H1 (cell line): ENCODE measurements at regions not wholly inside any gene's neighbourhood (a gene's known extent, or its start where the extent isn't known, plus 50 kb on each side); places are given as distances from the start of the nearest gene placed in this dataset.

Experiments used
- CTCF ChIA-PET: fragments of 300-600 bp; sonication (Branson Sonifier 250); formaldehyde crosslinking; loops from one replicate; lab custom pipeline; 2021; ENCODE audit not compliant: partially characterized antibody; lab: Charles Lee
- POLR2A ChIA-PET: fragments of 300-600 bp; sonication (Branson Sonifier 250); formaldehyde crosslinking; loops from one replicate; lab custom pipeline; 2021; ENCODE audit warnings: inconsistent platforms; ENCODE audit not compliant: partially characterized antibody; lab: Charles Lee
- DNase-seq, 2 experiments: peaks; one replicate each; pipeline versions ENCODE4 v3.0.0 to v3.0.0-alpha.2; 2010 to 2022; ENCODE audit warnings: low spot score in 2 of 2, low read depth in 1 of 2, mixed read lengths in 1 of 2
- FAIRE-seq: peaks from 2 replicates; lab custom pipeline; 2011; peaks lifted over from hg19 to GRCh38; lab: Jason Lieb, UNC
- H2AFZ ChIP-seq: 2 replicates; pipeline ENCODE4 v1.8.1; 2012; ENCODE audit warnings: low read length, inconsistent platforms
- H2AK5ac ChIP-seq: 2 replicates; pipeline ENCODE4 v1.6.1; 2013; ENCODE audit warnings: low read depth, low read length
- H2BK120ac ChIP-seq: replicated peaks from 2 replicates; pipeline ENCODE3; 2013; ENCODE audit warnings: low read depth, low read length, inconsistent platforms
- H2BK12ac ChIP-seq: 2 replicates; pipeline ENCODE4 v1.6.1; 2013; ENCODE audit warnings: low read depth, low read length
- H2BK15ac ChIP-seq: 2 replicates; pipeline ENCODE4 v1.6.1; 2013; ENCODE audit warnings: low read length
- H2BK20ac ChIP-seq: 2 replicates; pipeline ENCODE4 v1.6.1; 2013; ENCODE audit warnings: low read length
- H2BK5ac ChIP-seq: 2 replicates; pipeline ENCODE4 v1.6.1; 2013; ENCODE audit warnings: low read depth, low read length
- H3K14ac ChIP-seq: 2 replicates; pipeline ENCODE4 v1.6.1; 2013; ENCODE audit warnings: inconsistent platforms; ENCODE audit not compliant: insufficient read length
- H3K18ac ChIP-seq: 2 replicates; pipeline ENCODE4 v1.6.1; 2013; ENCODE audit warnings: low read length; ENCODE audit errors: extremely low read depth
- H3K23ac ChIP-seq: 2 replicates; pipeline ENCODE4 v1.6.1; 2013; ENCODE audit warnings: inconsistent platforms; ENCODE audit not compliant: insufficient read length
- H3K23me2 ChIP-seq: 2 replicates; pipeline ENCODE4 v1.6.1; 2013; ENCODE audit warnings: low read depth, low read length
- H3K27ac ChIP-seq: 2 replicates; pipeline ENCODE4 v1.6.1; 2011; ENCODE audit warnings: low read depth, low read length, inconsistent platforms
- H3K27me3 ChIP-seq, 4 experiments: replicated peaks in 1 of 4; 1 replicate in 1 of 4; 2 replicates in 3 of 4; pipeline versions ENCODE4 v1.6.1 to v1.8.1; 2011 to 2013; ENCODE audit warnings: low read length in 3 of 4, mild to moderate bottlenecking in 3 of 4, inconsistent platforms in 2 of 4, mixed read lengths in 2 of 4, moderate library complexity in 1 of 4; ENCODE audit not compliant: control insufficient read depth in 3 of 4, insufficient read depth in 3 of 4; ENCODE audit errors: extremely low read depth in 1 of 4
- H3K36me3 ChIP-seq, 4 experiments: 2 replicates each; pipeline versions ENCODE4 v1.6.1 to v1.8.1; 2011 to 2013; ENCODE audit warnings: mild to moderate bottlenecking in 4 of 4, low read length in 3 of 4, moderate library complexity in 2 of 4, control low read depth in 1 of 4, inconsistent platforms in 1 of 4; ENCODE audit not compliant: insufficient read depth in 4 of 4, control insufficient read depth in 2 of 4
- H3K4ac ChIP-seq: replicated peaks from 2 replicates; pipeline ENCODE3; 2013; ENCODE audit warnings: low read length, low read depth, mixed read lengths, inconsistent platforms; ENCODE audit not compliant: insufficient read length
- H3K4me1 ChIP-seq, 4 experiments: replicated peaks in 1 of 4; 1 replicate in 1 of 4; 2 replicates in 3 of 4; pipeline versions ENCODE4 v1.6.1 to v1.8.1; 2011 to 2013; ENCODE audit warnings: low read length in 3 of 4, inconsistent platforms in 2 of 4, mixed read lengths in 1 of 4; ENCODE audit not compliant: insufficient read depth in 4 of 4, control insufficient read depth in 3 of 4
- H3K4me2 ChIP-seq, 2 experiments: 2 replicates each; pipeline versions ENCODE4 v1.6.1 to v1.8.1; 2011 to 2013; ENCODE audit warnings: low read depth in 2 of 2, low read length in 2 of 2, control low read depth in 1 of 2, inconsistent platforms in 1 of 2, mild to moderate bottlenecking in 1 of 2; ENCODE audit not compliant: insufficient read depth in 1 of 2
- H3K4me3 ChIP-seq, 4 experiments: fragments of 200-600, 300-600 bp in 1 of 4; sonication (generic), shearing (Covaris generic), sonication (Bioruptor Twin) in 1 of 4; 2 replicates each; pipeline versions ENCODE4 v1.5.1 to v1.8.1; 2011 to 2016; ENCODE audit warnings: low read length in 4 of 4, low read depth in 3 of 4, control low read depth in 2 of 4, inconsistent platforms in 2 of 4, mild to moderate bottlenecking in 2 of 4, mixed read lengths in 1 of 4, moderate library complexity in 1 of 4; ENCODE audit not compliant: insufficient read depth in 2 of 4; ENCODE audit errors: extremely low read depth in 1 of 4
- H3K56ac ChIP-seq: replicated peaks from 2 replicates; pipeline ENCODE3; 2013; ENCODE audit warnings: low read depth, mild to moderate bottlenecking, mixed read lengths, low read length, inconsistent platforms; ENCODE audit not compliant: insufficient read length
- H3K79me1 ChIP-seq: 2 replicates; pipeline ENCODE4 v1.6.1; 2013; ENCODE audit warnings: low read depth, low read length, control low read depth
- H3K79me2 ChIP-seq, 2 experiments: 2 replicates each; pipeline versions ENCODE4 v1.6.1 to v1.8.1; 2012 to 2013; ENCODE audit warnings: low read length in 2 of 2, mild to moderate bottlenecking in 2 of 2, inconsistent platforms in 1 of 2; ENCODE audit not compliant: insufficient read depth in 2 of 2, control insufficient read depth in 1 of 2
- H3K9ac ChIP-seq, 4 experiments: replicated peaks in 1 of 4; 1 replicate in 1 of 4; 2 replicates in 3 of 4; pipeline versions ENCODE4 v1.6.1 to v1.8.1; 2011 to 2013; ENCODE audit warnings: low read depth in 3 of 4, low read length in 3 of 4, control low read depth in 2 of 4, mild to moderate bottlenecking in 2 of 4, moderate library complexity in 2 of 4, inconsistent platforms in 1 of 4; ENCODE audit errors: extremely low read depth in 1 of 4
- H3K9me3 ChIP-seq, 2 experiments: 2 replicates each; pipeline versions ENCODE4 v1.6.1 to v1.8.1; 2012 to 2013; ENCODE audit warnings: mild to moderate bottlenecking in 2 of 2, moderate library complexity in 2 of 2, control low read depth in 1 of 2, inconsistent platforms in 1 of 2, low read depth in 1 of 2, low read length in 1 of 2, mixed read lengths in 1 of 2; ENCODE audit not compliant: insufficient read depth in 2 of 2
- H4K20me1 ChIP-seq, 2 experiments: replicated peaks in 1 of 2; 2 replicates each; pipeline versions ENCODE3 to v1.8.1; 2011 to 2013; ENCODE audit warnings: inconsistent platforms in 2 of 2, low read length in 2 of 2, mild to moderate bottlenecking in 1 of 2; ENCODE audit not compliant: insufficient read depth in 2 of 2, control insufficient read depth in 1 of 2
- H4K5ac ChIP-seq: 2 replicates; pipeline ENCODE4 v1.6.1; 2013; ENCODE audit warnings: low read length, low read depth, mixed read lengths, inconsistent platforms; ENCODE audit not compliant: insufficient read length
- H4K8ac ChIP-seq: 2 replicates; pipeline ENCODE4 v1.8.0; 2013; ENCODE audit warnings: mild to moderate bottlenecking, moderate library complexity, low read length, inconsistent platforms; ENCODE audit not compliant: insufficient read depth; ENCODE audit errors: extremely low read depth
- H4K91ac ChIP-seq: replicated peaks from 2 replicates; pipeline ENCODE3; 2013; ENCODE audit warnings: low read length, mixed read lengths, inconsistent platforms; ENCODE audit not compliant: insufficient read length
- EZH2 ChIP-seq: fragments of 200-600 bp; sonication (generic); IDR thresholded peaks from 2 replicates; pipeline ENCODE4 v1.7.1; 2012; ENCODE audit warnings: low read depth, mild to moderate bottlenecking, moderate library complexity, low read length, inconsistent platforms; ENCODE audit not compliant: severe bottlenecking
- HDAC6 ChIP-seq: IDR thresholded peaks from one replicate; pipeline ENCODE4 v1.7.1; 2012; ENCODE audit warnings: low read depth, mild to moderate bottlenecking, inconsistent platforms, low read length, moderate library complexity
- JUND ChIP-seq: IDR thresholded peaks from 2 replicates; pipeline ENCODE4 v1.6.1; 2011; ENCODE audit warnings: mild to moderate bottlenecking, improper control_type of control experiment, low read length
- KDM4A ChIP-seq: IDR thresholded peaks from one replicate; pipeline ENCODE4 v1.7.1; 2012; ENCODE audit warnings: low read depth, mild to moderate bottlenecking, moderate library complexity, low read length, inconsistent platforms; ENCODE audit not compliant: severe bottlenecking
- KDM5A ChIP-seq: fragments of 200-600 bp; IDR thresholded peaks from 2 replicates; pipeline ENCODE4 v1.7.1; 2012; ENCODE audit warnings: mild to moderate bottlenecking, low read length, inconsistent platforms, mixed read lengths
- NANOG ChIP-seq: IDR thresholded peaks from 2 replicates; pipeline ENCODE4 v1.6.1; 2011; ENCODE audit warnings: low read length, low read depth, mild to moderate bottlenecking, inconsistent platforms; ENCODE audit not compliant: insufficient read depth, poor library complexity, severe bottlenecking
- PHF8 ChIP-seq: fragments of 200-600 bp; sonication (generic); conservative IDR thresholded peaks from 2 replicates; pipeline ENCODE4 v1.7.1; 2012; ENCODE audit warnings: low read depth, mild to moderate bottlenecking, inconsistent platforms, low read length, moderate library complexity
- POLR2A ChIP-seq, 2 experiments: IDR thresholded peaks; 1 replicate in 1 of 2; 2 replicates in 1 of 2; pipeline ENCODE4 v1.6.1; 2011; ENCODE audit warnings: low read depth in 2 of 2, low read length in 2 of 2, mild to moderate bottlenecking in 2 of 2; ENCODE audit errors: control extremely low read depth in 1 of 2
- RFX5 ChIP-seq: IDR thresholded peaks from 2 replicates; pipeline ENCODE4 v1.6.1; 2011; ENCODE audit warnings: low read depth, low read length, improper control_type of control experiment, borderline replicate concordance
- RXRA ChIP-seq: IDR thresholded peaks from 2 replicates; pipeline ENCODE4 v1.6.1; 2011; ENCODE audit warnings: low read depth, mild to moderate bottlenecking, low read length, moderate library complexity; ENCODE audit not compliant: insufficient read depth
- SIN3A ChIP-seq, 2 experiments: IDR thresholded peaks in 1 of 2; conservative IDR thresholded peaks in 1 of 2; 2 replicates each; pipeline ENCODE4 v1.6.1; 2011 to 2012; ENCODE audit warnings: low read length in 2 of 2, improper control_type of control experiment in 1 of 2, low read depth in 1 of 2, mild to moderate bottlenecking in 1 of 2
- SP2 ChIP-seq: IDR thresholded peaks from 2 replicates; pipeline ENCODE4 v1.6.1; 2012; ENCODE audit warnings: mild to moderate bottlenecking, low read length, inconsistent platforms
- SUZ12 ChIP-seq: fragments of 200-600 bp; sonication (generic); IDR thresholded peaks from 2 replicates; pipeline ENCODE4 v1.6.1; 2012; ENCODE audit warnings: mild to moderate bottlenecking, inconsistent platforms, low read length, moderate library complexity, mixed read lengths
- TAF7 ChIP-seq: optimal IDR thresholded peaks from 2 replicates; pipeline ENCODE3; 2011; ENCODE audit warnings: low read depth, mild to moderate bottlenecking, inconsistent platforms, low read length, moderate library complexity, borderline replicate concordance
- TBP ChIP-seq: IDR thresholded peaks from 2 replicates; pipeline ENCODE4 v1.6.1; 2011; ENCODE audit warnings: low read depth, low read length, improper control_type of control experiment

DNA sequence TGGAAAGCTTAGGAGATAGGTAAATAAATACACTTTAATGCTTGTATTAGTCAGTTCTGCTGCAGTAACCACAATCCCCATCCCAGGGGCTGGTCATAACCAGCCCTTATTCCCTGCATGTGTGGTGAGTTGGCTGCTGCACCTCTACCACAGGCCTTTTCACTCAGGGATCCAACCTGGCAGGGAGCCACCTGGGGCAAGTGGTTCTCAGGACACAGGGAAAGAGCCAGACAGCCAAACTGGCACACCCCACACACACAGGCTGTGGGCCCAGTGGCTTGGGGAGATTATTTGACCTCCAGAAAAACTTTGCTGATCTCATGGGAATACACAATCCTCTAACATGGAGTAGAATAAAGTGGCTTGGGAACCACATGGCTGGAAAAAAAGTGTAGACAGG is 400.0 kb upstream of the RNF32 start:
- Histone ChIP-seq H3K4me3 (no peak overlapping the region), H3K18ac (no peak overlapping the region), H2BK20ac (no peak overlapping the region), H3K56ac (no peak overlapping the region), H3K27me3 (no peaks in the 10 kb centered on the region), H3K79me2 (no peaks in the 10 kb centered on the region), H3K36me3 (no peaks in the 10 kb centered on the region), H4K8ac (no peak overlapping the region), H3K23me2 (peaks cover 6% of the 10 kb centered on the region; the same call in 1 of the 2 replicates), H4K5ac (no peak overlapping the region), H3K14ac (no peak overlapping the region), H3K4me1 (no peaks in the 10 kb centered on the region), H2BK120ac (no peak overlapping the region), H2BK15ac (no peak overlapping the region), H2AK5ac (no peak overlapping the region), H2BK12ac (no peak overlapping the region), H2BK5ac (no peak overlapping the region), H3K23ac (no peak overlapping the region), H3K4me2 (no peak overlapping the region), H4K91ac (no peak overlapping the region), H2AFZ (no peak overlapping the region), H4K20me1 (peaks cover 0 to 2% of the 10 kb centered on the region in 2 experiments), H3K4ac (no peak overlapping the region), H3K9me3 (no peaks in the 10 kb centered on the region), H3K27ac (no peak overlapping the region), H3K9ac (no peak overlapping the region), H3K79me1 (no peaks in the 10 kb centered on the region)
- POLR2A ChIA-PET = no interaction called here
- CTCF ChIA-PET = no interaction called here
- FAIRE-seq (no peak), DNase-seq (no peak)
- TF ChIP-seq JUND (no peak), SIN3A (conservative IDR thresholded peaks at IDR 0.05 in 1 of 2, IDR thresholded peaks at IDR 0.05 in 1 of 2; ENCODE audit: low read depth in 1 of 2, low read length in 2 of 2) (no peak), SUZ12 (no peak), HDAC6 (no peak), RXRA (no peak), POLR2A (IDR thresholded peaks at IDR 0.05; ENCODE audit: control extremely low read depth in 1 of 2, low read depth in 2 of 2, low read length in 2 of 2) (no peak), TBP (no peak), KDM4A (no peak), KDM5A (no peak), SP2 (no peak), RFX5 (no peak), PHF8 (no peak), EZH2 (no peak), NANOG (no peak), TAF7 (no peak)
